ENCODE measurements at regions not wholly inside any gene's neighbourhood (a gene's known extent, or its start where the extent isn't known, plus 50 kb on each side); places are given as distances from the start of the nearest gene placed in this dataset.

GRCh38 chr1:71196685-71197084 lies 115.8 kb upstream of the ZRANB2 start:
- TF ChIP-seq CTCF (IDR thresholded peaks at IDR 0.05) (no peak), POLR2A (IDR thresholded peaks at IDR 0.05) (no peak)

All from lower leg skin (tissue), 3 donors.